Ishikawa (cell line): ENCODE measurements at regions not wholly inside any gene's neighbourhood (a gene's known extent, or its start where the extent isn't known, plus 50 kb on each side); places are given as distances from the start of the nearest gene placed in this dataset.

Source experiments
- CEBPB ChIP-seq: IDR thresholded peaks from 2 replicates; pipeline ENCODE4 v1.6.1; 2012
- CREB1 ChIP-seq: IDR thresholded peaks from 2 replicates; pipeline ENCODE4 v1.6.1; 2012; ENCODE audit warnings: low read depth
- EGR1 ChIP-seq: IDR thresholded peaks from 2 replicates; pipeline ENCODE4 v1.6.1; 2012
- EP300 ChIP-seq: IDR thresholded peaks from 2 replicates; pipeline ENCODE4 v1.6.1; 2012; ENCODE audit warnings: borderline replicate concordance
- FOXM1 ChIP-seq: IDR thresholded peaks from 2 replicates; pipeline ENCODE4 v1.6.1; 2012; ENCODE audit warnings: low read depth, borderline replicate concordance
- MAX ChIP-seq: IDR thresholded peaks from 2 replicates; pipeline ENCODE4 v1.6.1; 2012
- NFIC ChIP-seq: IDR thresholded peaks from 2 replicates; pipeline ENCODE4 v1.6.1; 2012
- RAD21 ChIP-seq: IDR thresholded peaks from 2 replicates; pipeline ENCODE4 v1.6.1; 2012; ENCODE audit warnings: low read depth
- REST ChIP-seq: IDR thresholded peaks from 2 replicates; pipeline ENCODE4 v1.6.1; 2012; ENCODE audit warnings: low read depth, mild to moderate bottlenecking
- TAF1 ChIP-seq: IDR thresholded peaks from 2 replicates; pipeline ENCODE4 v1.6.1; 2012; ENCODE audit warnings: low read depth, mild to moderate bottlenecking
- TCF12 ChIP-seq: IDR thresholded peaks from 2 replicates; pipeline ENCODE4 v1.6.1; 2012; ENCODE audit warnings: low read depth
- TEAD4 ChIP-seq: IDR thresholded peaks from 2 replicates; pipeline ENCODE4 v1.6.1; 2012
- USF1 ChIP-seq: IDR thresholded peaks from 2 replicates; pipeline ENCODE4 v1.6.1; 2012
- YY1 ChIP-seq: IDR thresholded peaks from 2 replicates; pipeline ENCODE4 v1.6.1; 2012; ENCODE audit warnings: low read depth
- ZBTB7A ChIP-seq: IDR thresholded peaks from 2 replicates; pipeline ENCODE4 v1.6.1; 2012; ENCODE audit warnings: low read depth

DNA sequence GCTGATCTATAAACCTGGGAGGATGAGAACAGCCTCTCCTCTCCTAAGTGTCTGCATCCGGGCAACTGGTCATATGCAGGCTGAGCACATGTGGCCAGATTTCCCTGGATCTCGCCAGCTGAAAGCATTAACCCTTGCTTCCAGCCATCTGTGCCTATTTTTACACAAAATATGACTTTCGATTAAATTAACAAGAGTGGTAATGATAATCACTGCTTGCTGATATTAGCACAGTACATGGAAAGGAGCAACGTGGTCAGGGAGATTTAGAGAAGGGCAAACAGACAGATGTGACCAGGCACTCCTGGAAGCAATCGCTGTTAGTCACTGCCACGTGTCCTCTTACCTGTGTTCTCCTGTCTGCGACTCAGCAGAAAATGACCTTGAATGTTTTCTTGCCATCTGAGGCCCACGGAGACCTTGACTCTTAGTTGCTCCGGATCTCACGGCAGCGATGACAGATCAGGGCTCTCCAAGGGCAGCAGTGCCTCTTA is 59.5 kb upstream of the NPTX2 start:
- TF ChIP-seq REST (no peak), TEAD4 (no peak), TCF12 (no peak), YY1 (no peak), CEBPB (no peak), CREB1 (no peak), EP300 (no peak), RAD21 (no peak), NFIC (no peak), FOXM1 (no peak), TAF1 (no peak), ZBTB7A (no peak)

DNA sequence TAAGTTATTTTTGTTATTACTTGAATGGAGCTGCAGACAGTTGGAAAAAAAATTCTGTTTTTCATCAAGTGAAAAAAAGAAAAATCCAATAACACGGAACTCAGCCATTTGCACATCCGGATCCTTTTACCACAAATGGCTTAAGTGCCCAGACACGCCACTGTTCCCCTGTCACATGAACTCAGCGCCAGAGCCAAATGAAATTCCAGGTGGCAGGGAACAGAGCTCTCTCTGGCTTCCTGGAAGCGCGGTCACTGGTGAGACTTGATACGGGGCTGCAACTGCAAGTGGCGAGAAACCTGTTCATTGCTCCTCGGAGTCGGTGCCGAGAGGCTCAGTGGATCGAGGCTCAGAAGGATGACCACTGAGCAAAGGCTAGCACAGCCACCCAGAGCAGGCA is 60.8 kb upstream of the NPTX2 start:
- TF ChIP-seq RAD21 (no peak), NFIC (no peak), REST (no peak), CEBPB (no peak), FOXM1 (no peak), CREB1 (no peak), TAF1 (no peak), MAX (no peak), EP300 (no peak), YY1 (no peak), TCF12 (no peak), TEAD4 (no peak), USF1 (no peak), ZBTB7A (no peak)

DNA sequence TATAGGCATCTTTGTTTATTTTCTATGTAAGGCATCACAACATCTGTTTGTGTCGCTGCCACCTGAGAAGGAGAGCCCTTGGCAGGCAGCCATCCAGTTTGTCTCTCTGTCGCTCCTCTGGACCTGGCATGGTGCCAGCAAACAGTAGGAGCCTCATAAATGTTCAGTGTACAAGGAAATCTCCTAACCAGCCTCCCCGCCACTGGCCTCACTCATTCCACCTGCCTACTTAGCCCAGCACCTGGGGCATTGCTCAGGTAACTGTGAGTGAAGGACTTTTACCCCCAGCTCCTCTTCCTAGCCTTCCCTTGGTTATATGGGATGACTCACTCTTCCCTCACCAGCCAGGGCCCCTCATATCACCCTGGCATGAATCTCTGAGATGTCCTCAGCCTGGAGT is 61.7 kb upstream of the NPTX2 start:
- no peak for TF ChIP-seq ZBTB7A
- TF ChIP-seq NFIC: peak; percentile 59

DNA sequence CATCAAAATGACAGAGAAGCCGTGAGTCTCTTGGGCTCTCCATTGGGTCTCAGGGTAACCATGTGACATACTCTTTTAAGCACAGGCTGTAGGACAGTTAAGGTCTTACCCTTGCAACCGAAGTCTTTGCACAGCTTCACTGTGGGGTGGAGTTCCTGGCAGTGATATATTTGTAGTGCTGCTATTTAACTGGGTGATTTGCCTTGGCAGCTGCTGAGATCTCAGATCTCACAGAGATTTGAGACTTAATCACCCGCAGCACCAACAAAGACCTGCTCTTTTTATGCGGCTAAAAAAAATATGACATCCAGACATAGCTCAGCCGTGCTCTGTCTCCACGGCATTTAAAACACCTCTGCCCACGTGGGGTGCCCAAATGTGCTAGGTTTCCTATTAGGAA is 63.4 kb upstream of the NPTX2 start:
- TF ChIP-seq YY1 (no peak), NFIC (no peak), RAD21 (no peak), REST (no peak), TCF12 (no peak), TEAD4 (no peak)

DNA sequence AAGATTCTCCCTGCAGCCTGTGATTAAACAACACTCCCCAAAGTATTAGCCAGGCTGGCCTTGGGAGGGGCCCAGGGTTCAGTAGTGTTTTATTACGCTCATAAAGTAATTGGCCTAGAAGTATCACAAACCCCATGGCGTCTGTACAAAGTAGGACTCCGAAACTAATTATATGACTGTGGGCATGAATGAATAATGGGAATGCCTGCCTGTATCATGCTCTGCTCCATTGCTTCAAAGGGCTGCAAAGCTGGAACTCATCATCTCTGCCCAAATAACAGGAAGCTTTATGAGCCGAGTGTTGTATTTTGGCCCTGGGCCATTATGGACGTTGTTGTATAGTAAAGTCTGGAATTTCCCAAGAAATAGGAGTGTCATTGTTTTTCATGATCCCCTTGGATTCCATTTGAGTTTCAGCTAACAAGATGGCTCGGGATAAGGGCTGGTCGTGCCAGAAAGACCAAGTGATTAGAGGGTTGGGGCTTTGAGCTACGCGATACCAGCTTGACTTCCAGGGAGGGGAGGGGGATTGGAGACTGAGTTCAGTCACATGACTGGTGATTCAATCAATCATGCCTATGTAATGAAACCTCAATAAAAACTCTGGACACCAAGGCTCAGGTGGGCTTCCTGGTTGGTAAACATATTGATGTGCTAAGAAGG is 65.3 kb upstream of the NPTX2 start:
- TF ChIP-seq YY1 (no peak), FOXM1 (no peak), TEAD4 (no peak), REST (no peak), TAF1 (no peak), EP300 (no peak), USF1 (no peak), RAD21 (no peak), NFIC (no peak), CREB1 (no peak), EGR1 (no peak), MAX (no peak), CEBPB (no peak), TCF12 (no peak), ZBTB7A (no peak)
